SHP77 (cell line): ENCODE measurements at regions not wholly inside any gene's neighbourhood (a gene's known extent, or its start where the extent isn't known, plus 50 kb on each side); places are given as distances from the start of the nearest gene placed in this dataset.
"Not testable (repeated sequence)": the region's sequence is repeated elsewhere in the genome, so short reads cannot be mapped to it uniquely, and the experiment has no call there.

Experiments
- DNase-seq, 2 experiments: peaks; one replicate each; lab custom pipeline; 2025; lab: John Stamatoyannopoulos, UW

DNA sequence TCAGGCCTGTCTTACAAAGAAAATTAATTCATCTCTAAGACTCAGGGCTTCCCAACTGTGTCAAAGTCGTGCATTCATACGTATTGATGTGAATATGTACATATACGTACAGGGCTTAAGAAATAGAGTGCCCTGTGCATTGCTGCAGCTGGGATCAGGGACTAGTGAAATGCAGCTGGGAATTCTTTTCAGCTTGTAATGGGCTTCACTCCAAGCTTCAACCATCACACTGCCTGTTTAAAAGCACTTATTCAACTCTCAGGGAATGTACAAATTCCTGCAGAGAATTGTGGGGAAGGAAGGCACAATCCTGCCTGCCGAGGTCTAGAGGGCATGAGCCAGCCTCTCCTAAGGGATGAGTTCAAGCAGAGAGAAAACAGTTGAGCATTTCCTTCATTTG lies 59.6 kb upstream of the MAN2A1 start:
- no peak for DNase-seq

GRCh38 chr5:109628591-109628990 lies 61.1 kb upstream of the MAN2A1 start:
- DNase-seq, result no peak

GRCh38 chr5:109621266-109621665 lies 68.5 kb upstream of the MAN2A1 start:
- DNase-seq, result not testable (repeated sequence)

DNA sequence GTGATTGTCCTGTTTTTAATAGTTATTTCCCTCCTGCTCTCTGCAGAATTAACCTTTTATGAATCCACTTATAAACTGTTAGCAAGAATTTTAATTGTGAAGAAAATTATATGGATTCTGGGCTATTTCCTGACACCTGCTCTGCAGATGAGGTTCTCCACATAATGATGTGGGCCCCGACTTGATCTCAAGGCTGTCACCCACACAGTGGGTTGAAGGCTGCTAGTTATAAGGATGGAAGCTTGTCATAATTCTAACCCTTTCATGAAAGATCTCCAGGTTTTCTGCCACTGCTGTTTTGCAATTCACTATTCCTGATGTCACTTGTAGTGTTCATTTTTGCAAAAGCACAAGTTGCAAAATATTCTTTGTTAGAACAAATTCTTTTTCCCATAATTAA lies 69.1 kb upstream of the MAN2A1 start:
- no peak for DNase-seq

GRCh38 chr5:109619606-109620005 lies 70.1 kb upstream of the MAN2A1 start:
- no peak for DNase-seq

GRCh38 chr5:109619021-109619460 lies 70.7 kb upstream of the MAN2A1 start:
- DNase-seq, result no peak

DNA sequence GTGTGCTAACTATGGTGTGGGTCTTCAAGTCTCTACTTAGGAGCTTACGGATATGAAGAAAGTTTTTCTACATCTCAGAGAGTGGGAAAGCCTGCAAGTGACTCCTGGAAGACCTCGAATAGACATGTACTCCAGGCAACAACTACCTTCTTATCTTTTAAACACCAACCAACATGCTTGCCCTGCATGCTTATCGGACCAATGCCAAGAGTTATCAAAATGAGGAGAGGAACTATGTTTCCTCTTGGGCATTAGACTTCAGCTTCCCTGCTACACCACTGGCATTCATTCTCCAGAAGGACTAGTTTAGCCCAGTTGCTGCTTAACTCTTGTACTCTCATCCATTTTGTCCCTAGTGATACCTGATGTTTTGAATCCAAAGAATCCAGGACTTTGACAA lies 74.7 kb upstream of the MAN2A1 start:
- DNase-seq, result no peak

- DNase-seq, result no peak
These were observed 75.4 kb upstream of the MAN2A1 start for GRCh38 chr5:109614301-109614700.

- no peak for DNase-seq
These were observed 77.3 kb upstream of the MAN2A1 start for GRCh38 chr5:109612278-109612905.

- DNase-seq, result no peak
These were observed 78.2 kb upstream of the MAN2A1 start for GRCh38 chr5:109611505-109611904.

DNA sequence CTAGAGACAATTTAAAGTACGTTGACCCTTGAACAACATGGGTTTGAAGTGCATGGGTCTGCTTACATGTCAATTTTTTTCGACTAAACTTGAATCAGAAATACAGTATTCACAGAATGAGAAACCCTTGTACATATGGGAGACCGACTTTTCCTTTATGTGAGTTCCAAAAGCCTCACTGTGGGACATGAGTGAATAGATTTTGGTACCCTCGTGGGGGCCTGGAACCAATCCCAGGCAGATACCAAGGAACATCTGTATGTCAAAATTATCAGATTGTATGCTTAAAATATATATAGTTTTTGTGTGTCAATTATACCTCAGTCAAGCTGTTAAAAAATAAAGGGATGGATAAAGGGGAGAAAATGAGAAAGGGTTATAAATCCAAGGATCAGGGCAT lies 78.7 kb upstream of the MAN2A1 start:
- DNase-seq, result no peak

DNA sequence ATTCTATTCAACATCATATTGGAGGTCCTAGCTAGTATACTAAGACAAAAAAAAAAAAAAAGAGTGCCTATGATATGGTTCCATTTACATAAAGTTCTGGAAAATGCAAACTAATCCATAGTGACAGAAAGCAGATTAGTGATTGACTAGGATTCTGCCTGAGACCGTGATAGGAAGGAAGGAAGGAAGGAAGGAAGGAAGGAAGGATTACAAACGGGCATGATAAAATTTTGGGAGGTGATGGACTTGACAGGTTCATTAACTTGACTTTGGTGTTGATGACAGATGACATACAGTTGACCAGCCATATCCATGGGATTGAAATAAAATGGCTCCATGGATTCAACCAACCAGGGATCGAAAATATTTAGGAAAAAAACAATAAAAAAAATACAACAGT lies 79.1 kb upstream of the MAN2A1 start:
- DNase-seq, result no peak

- DNase-seq, result no peak
These were observed 84.5 kb upstream of the MAN2A1 start for GRCh38 chr5:109605207-109605730.

DNA sequence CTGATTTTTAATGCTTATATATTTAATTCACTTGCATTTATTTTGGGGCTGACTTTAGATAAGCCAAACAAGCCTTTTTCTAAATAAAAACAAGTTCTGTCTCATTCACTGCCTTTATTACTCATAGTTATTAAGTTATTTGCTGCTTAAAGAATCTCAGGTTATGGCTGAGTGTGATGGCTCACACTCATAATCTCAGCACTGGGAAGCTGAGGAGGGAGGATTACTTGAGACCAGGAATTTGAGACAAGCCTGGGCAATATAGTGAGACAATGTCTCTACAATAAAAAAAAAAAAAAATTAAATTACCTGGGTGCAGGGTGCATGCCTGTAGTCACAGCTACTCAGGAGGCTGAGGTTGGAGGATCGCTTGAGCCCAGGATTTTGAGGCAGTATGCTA lies 85.0 kb upstream of the MAN2A1 start:
- DNase-seq, result no peak

DNA sequence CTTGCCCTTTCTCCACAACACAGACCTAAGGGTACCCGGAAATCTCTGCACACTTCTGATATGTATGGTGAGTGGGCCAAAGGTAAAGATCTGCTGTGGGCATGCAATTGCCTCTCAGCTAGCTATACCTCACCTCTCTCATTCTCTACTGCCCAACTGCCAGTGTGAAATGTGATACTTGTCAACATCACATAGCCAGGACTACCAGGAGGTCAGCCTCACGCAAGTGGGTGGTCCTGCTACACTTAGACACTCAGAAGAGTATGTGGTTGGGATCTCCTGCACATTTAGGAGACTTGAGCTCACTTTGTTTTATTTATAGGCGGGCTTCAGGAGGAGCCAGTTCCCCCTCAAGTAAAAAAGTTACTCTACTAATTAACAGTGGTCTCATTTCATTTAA lies 88.0 kb upstream of the MAN2A1 start:
- peak in 1 of 2 experiments; percentile 20 for DNase-seq

GRCh38 chr5:109597893-109598292 lies 91.8 kb upstream of the MAN2A1 start:
- DNase-seq, result no peak

DNA sequence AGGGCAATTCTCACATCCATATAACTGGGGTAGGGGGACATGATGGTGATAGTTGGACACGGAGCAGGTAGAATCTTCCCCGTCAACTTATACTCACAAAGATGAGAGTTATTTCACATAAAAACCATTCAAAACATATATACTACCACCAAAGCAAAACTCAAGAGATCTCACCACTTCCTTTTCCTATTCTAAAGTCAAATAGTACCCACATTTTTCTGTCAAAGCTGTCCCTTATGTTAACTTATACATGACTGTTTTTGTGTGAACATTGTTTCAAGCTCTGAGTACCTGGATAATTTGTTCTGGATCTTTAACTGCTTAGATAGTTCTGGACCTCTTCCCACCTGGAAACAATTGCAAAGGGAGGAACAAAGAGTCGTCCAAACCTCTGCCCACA lies 95.5 kb upstream of the MAN2A1 start:
- no peak for DNase-seq

GRCh38 chr5:109590799-109591198 lies 98.9 kb upstream of the MAN2A1 start:
- DNase-seq, result no peak

- DNase-seq, result no peak
These were observed 99.7 kb upstream of the MAN2A1 start for GRCh38 chr5:109589986-109590385.

DNA sequence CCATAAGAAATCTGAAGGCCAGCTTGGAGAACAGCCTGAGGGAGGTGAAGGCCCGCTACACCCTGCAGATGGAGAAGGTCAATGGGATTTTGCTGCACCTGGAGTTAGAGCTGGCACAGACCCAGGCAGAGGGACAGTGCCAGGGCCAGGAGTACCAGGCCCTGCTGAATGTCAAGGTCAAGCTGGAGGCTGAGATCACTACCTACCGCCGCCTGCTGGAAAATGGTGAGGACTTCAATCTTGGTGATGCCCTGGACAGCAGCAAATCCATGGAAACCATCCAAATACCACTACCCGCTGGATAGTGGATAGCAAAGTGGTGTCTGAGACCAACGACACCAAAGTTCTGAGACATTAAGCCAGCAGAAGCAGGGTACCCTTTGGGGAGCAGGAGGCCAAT lies 100.5 kb upstream of the MAN2A1 start:
- DNase-seq, result peak in 1 of 2 experiments; percentile 26

DNA sequence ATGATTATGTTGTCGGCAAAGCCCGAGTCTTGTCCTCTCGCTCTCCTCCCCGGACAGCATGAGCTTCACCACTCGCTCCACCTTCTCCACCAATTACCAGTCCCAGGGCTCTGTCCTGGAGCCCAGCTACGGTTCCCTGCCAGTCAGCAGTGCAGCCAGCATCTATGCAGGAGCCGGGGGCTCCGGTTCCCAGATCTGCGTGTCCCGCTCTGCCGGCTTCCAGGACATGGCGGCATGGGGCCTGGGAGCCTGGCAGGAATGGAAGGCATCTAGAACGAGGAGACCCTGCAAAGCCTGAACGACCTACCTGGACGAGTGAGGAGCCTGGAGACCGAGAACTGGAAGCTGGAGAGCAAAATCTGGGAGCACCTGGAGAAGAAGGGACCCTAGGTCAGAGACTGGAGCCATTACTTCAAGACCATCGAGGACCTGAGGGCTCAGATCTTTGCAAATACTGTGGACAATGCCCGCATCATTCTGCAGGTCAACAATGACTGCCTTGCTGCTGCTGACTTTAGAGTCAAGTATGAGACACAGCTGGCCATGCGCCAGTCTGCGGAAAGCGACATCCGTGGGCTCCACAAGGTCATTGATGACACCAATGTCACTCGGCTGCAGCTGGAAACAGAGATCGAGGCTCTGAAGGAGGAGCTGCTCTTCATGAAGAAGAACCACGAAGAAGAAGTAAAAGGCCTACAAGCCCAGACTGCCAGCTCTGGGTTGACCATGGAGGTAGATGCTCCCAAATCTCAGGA lies 101.3 kb upstream of the MAN2A1 start:
- no peak for DNase-seq

DNA sequence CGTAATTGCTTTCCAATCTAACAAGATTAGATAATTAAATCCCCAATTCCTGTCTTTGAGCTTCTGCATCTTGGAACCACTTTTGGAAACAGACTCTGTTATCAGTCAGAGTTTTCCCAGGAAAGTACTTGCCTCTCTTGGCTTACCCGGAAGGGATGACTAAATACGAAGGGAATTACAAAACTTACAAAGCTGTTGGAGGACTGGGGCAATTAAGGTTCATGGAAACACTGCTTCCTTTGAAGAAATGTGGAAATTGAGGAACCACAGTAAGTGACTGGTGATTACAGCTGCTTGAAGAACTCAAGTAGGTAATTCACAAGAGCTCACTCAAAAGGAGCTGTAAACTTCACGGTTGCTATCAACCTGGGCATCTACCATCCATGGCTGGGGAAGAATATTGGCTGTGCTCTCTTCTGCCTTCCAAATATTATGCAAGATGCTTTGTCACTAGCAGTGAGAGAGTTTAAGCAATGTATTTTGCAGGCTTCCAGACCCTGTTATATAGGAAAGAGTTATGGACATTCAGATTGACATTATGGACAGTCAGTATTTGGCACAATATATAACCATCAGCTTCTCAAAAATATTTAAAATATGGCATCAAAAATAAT lies 104.6 kb upstream of the MAN2A1 start:
- no peak for DNase-seq

DNA sequence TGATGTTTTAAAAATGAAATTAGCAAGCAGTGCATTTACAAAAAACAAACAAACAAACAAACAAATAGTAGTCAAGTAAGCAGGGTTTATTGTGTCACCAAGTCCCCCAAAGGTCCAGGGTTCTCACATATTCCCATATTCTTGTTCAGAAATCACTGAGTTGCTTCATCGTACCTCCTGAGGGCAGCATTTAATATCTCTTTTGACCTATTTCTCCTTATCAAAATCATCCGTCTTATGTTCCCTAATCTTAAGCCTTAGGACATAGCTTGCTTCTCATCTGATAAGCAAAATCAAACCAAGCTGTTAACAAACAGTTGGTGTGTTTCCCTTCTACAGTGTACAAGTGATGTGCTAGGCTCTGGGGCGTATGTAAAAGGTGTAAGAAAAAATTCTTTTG lies 109.5 kb upstream of the MAN2A1 start:
- no peak for DNase-seq
